Peyer's patch (tissue), 4 donors: ENCODE measurements at regions not wholly inside any gene's neighbourhood (a gene's known extent, or its start where the extent isn't known, plus 50 kb on each side); places are given as distances from the start of the nearest gene placed in this dataset.
"Not testable (repeated sequence)": the region's sequence is repeated elsewhere in the genome, so short reads cannot be mapped to it uniquely, and the experiment has no call there.

ENCODE experiments used
- DNase-seq, 3 donors: peaks; one replicate each; pipeline ENCODE4 v3.0.0-alpha.2; 2017 to 2019
- H3K27ac ChIP-seq, 4 donors: fragments of 200-600 bp; sonication (generic); one replicate each; pipeline ENCODE4 v1.5.1; 2016 to 2019
- H3K27me3 ChIP-seq, 2 donors: fragments of 200-600 bp; sonication (generic); one replicate each; pipeline ENCODE4 v1.5.1; 2019
- H3K36me3 ChIP-seq, 3 donors: fragments of 200-600 bp; sonication (generic); one replicate each; pipeline ENCODE4 v1.5.1; 2016 to 2019
- H3K4me1 ChIP-seq, 4 donors: fragments of 200-600 bp; sonication (generic); one replicate each; pipeline ENCODE4 v1.5.1; 2016 to 2019
- H3K4me3 ChIP-seq, 4 donors: fragments of 200-600 bp; sonication (generic); 1 replicate in 3 of 4; 2 replicates in 1 of 4; pipeline ENCODE4 v1.5.1; 2016 to 2019; ENCODE audit warnings: mild to moderate bottlenecking in 1 of 4
- H3K9me3 ChIP-seq, 4 donors: fragments of 200-600 bp; sonication (generic); one replicate each; pipeline ENCODE4 v1.5.1; 2016 to 2019; ENCODE audit warnings: mild to moderate bottlenecking in 1 of 4
- POLR2A ChIP-seq, 2 donors: fragments of 450-650 bp; IDR thresholded peaks; one replicate each; pipeline ENCODE4 v1.5.1; 2017; ENCODE audit warnings: antibody characterized with exemption in 2 of 2, mild to moderate bottlenecking in 2 of 2, moderate library complexity in 2 of 2
- TF ChIP-seq, protein P1 (sequence below), 6 experiments: fragments of 450-650 bp in 4 of 6; fragments of 200-600 bp in 2 of 6; sonication (generic) in 1 of 6; IDR thresholded peaks; one replicate each; pipeline ENCODE4 v1.5.1; 2017 to 2019; ENCODE audit warnings: antibody characterized with exemption in 6 of 6, mild to moderate bottlenecking in 3 of 6, moderate library complexity in 1 of 6

- H3K4me3 ChIP-seq, result no peak overlapping the region
- no peaks in the 10 kb centered on the region for H3K27me3 ChIP-seq
- H3K9me3 ChIP-seq, result no peaks in the 10 kb centered on the region
- TF ChIP-seq POLR2A (IDR thresholded peaks at IDR 0.05), result no peak
- TF ChIP-seq, protein P1, sequence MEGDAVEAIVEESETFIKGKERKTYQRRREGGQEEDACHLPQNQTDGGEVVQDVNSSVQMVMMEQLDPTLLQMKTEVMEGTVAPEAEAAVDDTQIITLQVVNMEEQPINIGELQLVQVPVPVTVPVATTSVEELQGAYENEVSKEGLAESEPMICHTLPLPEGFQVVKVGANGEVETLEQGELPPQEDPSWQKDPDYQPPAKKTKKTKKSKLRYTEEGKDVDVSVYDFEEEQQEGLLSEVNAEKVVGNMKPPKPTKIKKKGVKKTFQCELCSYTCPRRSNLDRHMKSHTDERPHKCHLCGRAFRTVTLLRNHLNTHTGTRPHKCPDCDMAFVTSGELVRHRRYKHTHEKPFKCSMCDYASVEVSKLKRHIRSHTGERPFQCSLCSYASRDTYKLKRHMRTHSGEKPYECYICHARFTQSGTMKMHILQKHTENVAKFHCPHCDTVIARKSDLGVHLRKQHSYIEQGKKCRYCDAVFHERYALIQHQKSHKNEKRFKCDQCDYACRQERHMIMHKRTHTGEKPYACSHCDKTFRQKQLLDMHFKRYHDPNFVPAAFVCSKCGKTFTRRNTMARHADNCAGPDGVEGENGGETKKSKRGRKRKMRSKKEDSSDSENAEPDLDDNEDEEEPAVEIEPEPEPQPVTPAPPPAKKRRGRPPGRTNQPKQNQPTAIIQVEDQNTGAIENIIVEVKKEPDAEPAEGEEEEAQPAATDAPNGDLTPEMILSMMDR (IDR thresholded peaks at IDR 0.05), result no peak
- no peak for DNase-seq
- H3K4me1 ChIP-seq, result peaks cover 0 to 5% (median 0%) of the 10 kb centered on the region in 4 donors
- no peak overlapping the region for H3K27ac ChIP-seq
- no peaks in the 10 kb centered on the region for H3K36me3 ChIP-seq
Observed at GRCh38 chr9:75671354-75671753, 219.1 kb upstream of the PCSK5 start.

DNA sequence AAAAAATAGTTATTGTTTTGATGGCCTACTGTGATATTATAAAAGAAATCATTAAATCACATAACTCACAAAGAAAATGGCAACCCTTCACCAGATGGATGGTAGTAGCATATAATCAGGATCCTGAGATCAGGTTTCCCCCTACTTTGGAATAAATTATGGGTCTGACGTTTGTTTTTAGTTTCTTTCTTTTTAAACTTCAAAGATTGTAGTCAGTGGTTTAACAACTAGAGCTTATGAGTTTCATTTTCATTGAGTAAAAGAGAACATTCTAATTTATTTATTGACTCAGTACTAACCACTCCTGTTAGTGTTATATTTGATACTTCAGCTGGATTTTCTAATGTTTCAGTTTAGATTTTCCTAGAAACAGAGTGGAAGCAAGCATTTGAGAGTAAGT is 218.0 kb upstream of the PCSK5 start:
- no peak overlapping the region for H3K27ac ChIP-seq
- H3K4me1 ChIP-seq, result peaks cover 0 to 5% (median 0%) of the 10 kb centered on the region in 4 donors
- no peaks in the 10 kb centered on the region for H3K9me3 ChIP-seq
- H3K36me3 ChIP-seq, result no peaks in the 10 kb centered on the region
- H3K27me3 ChIP-seq, result no peaks in the 10 kb centered on the region
- no peak overlapping the region for H3K4me3 ChIP-seq
- DNase-seq, result no peak
- TF ChIP-seq, protein P1 (IDR thresholded peaks at IDR 0.05), result no peak
- TF ChIP-seq POLR2A (IDR thresholded peaks at IDR 0.05), result no peak

GRCh38 chr9:75683591-75683990 is 206.9 kb upstream of the PCSK5 start:
- no peaks in the 10 kb centered on the region for H3K36me3 ChIP-seq
- no peak overlapping the region for H3K27ac ChIP-seq
- TF ChIP-seq, protein P1 (IDR thresholded peaks at IDR 0.05), result no peak
- no peak for TF ChIP-seq POLR2A (IDR thresholded peaks at IDR 0.05)
- H3K9me3 ChIP-seq, result no peaks in the 10 kb centered on the region
- no peaks in the 10 kb centered on the region for H3K27me3 ChIP-seq
- no peaks in the 10 kb centered on the region for H3K4me1 ChIP-seq
- H3K4me3 ChIP-seq, result no peak overlapping the region
- DNase-seq, result no peak

DNA sequence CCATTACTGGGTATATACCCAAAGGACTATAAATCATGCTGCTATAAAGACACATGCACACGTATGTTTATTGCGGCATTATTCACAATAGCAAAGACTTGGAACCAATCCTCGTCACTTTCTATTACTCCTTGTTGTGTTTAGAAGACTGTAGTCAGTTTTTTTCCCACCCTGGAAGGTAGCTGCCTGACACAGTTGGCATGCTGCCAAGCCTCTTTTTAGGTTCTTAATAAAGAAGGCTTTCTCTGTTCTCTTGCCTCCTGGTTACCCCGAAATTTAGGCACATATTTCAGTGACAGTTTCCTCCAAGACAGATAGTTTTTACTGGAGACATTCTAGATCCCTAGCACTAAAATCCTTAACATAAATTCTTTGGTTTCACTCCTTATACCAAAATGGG is 205.4 kb upstream of the PCSK5 start:
- Histone ChIP-seq H3K27me3 (no peaks in the 10 kb centered on the region), H3K27ac (no peak overlapping the region), H3K4me1 (no peaks in the 10 kb centered on the region), H3K36me3 (no peaks in the 10 kb centered on the region), H3K4me3 (no peak overlapping the region), H3K9me3 (no peaks in the 10 kb centered on the region)
- TF ChIP-seq, protein P1 (IDR thresholded peaks at IDR 0.05), result no peak
- no peak for TF ChIP-seq POLR2A (IDR thresholded peaks at IDR 0.05)
- no peak for DNase-seq

GRCh38 chr9:75687359-75687953 is 203.0 kb upstream of the PCSK5 start:
- Histone ChIP-seq H3K4me3 (no peak overlapping the region), H3K27me3 (no peaks in the 10 kb centered on the region), H3K27ac (no peak overlapping the region), H3K9me3 (no peaks in the 10 kb centered on the region), H3K36me3 (no peaks in the 10 kb centered on the region), H3K4me1 (no peaks in the 10 kb centered on the region)
- DNase-seq, result no peak
- TF ChIP-seq POLR2A (IDR thresholded peaks at IDR 0.05), result no peak
- TF ChIP-seq, protein P1 (IDR thresholded peaks at IDR 0.05), result no peak

DNA sequence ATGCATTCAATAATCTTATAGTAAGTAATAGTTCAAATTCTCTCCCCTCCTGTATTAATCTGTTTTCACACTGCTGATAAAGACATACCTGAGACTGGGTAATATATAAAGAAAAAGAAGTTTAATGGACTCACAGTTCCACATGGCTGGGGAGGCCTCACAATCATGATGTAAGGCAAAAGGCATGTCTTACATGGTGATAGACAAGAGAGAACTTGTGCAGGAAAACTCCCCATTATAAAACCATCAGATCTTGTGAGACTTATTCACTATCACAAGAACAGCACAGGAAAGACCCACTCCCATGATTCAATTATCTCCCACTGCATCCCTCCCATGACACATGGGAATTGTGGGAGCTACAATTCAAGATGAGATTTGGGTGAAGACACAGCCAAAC is 199.9 kb upstream of the PCSK5 start:
- not testable (repeated sequence) for H3K4me1 ChIP-seq, H3K36me3 ChIP-seq, DNase-seq, H3K27me3 ChIP-seq, H3K27ac ChIP-seq, H3K9me3 ChIP-seq, H3K4me3 ChIP-seq
